GM21390 (cell line): ENCODE measurements at regions not wholly inside any gene's neighbourhood (a gene's known extent, or its start where the extent isn't known, plus 50 kb on each side); places are given as distances from the start of the nearest gene placed in this dataset.
"Not testable (repeated sequence)": the region's sequence is repeated elsewhere in the genome, so short reads cannot be mapped to it uniquely, and the experiment has no call there.

Experiments
- ATAC-seq: cut with Tn5 transposase; IDR thresholded peaks from one replicate; pipeline ENCODE4 v1.9.1; 2021; ENCODE audit not compliant: unreplicated experiment

DNA sequence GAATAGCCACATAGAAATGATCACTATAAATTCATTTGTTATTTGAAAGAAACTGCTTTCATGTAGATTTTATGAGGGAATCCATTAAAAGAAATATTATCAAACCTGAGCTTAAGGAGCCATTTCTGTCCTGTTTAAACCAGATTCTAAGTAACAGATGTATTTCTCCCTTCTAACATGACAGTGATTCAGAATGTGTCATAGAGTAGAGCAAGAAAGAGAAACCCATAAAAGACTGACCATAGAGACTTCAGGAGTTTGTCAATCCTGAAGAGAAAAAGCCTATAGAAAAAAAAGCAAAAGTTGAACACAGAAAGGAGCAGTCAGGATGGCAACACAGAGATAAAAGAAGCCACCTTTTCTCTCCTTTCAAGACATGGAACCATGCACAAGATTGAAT, 390.6 kb downstream of the PRIM2 start:
- not testable (repeated sequence) for ATAC-seq

DNA sequence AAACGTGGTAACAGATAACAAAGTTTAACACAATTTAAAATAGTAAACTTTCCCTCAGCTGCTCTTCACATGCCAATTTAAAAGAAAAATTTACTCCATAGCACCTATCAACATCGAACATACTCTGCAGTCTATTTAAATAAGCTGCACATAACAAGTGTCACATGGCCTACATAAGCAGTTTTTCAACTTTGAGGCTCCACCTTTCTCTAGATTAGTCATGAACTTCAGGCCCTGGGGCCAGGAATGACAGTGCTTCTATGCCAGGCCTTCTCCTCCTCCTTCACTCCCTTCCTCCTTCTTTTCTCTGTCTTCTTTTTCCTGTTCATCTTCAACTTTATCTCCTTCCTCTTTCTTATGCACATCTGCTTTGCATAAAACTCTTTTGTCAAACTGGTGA, 405.1 kb downstream of the PRIM2 start:
- ATAC-seq, result not testable (repeated sequence)

DNA sequence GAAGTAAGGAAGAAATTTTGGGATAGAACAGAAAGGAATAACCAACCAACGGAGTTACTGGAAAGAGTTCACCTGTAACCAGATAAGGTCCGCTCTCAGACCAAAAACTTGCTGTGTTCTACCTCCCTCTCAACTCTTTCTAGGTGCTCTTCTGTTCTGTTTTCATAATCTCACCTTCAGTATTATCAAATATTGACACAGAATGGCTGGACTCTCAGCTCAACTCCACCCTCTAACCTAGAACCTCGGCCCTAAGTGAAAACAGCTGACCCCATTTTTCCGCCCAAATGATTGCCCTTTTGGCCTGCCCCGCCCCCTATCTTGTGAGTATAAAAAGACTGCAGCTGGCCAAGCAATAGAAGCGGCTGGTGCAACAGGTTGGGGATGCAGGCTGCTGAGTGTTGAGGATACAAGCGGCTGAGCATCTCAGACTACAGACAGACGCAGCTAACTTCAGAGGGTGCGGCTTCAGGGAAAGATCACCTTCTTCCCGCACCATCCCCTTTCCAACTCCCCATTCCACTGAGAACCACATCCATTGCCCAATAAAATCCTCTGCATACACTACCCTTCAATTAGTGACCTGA, 406.5 kb downstream of the PRIM2 start:
- ATAC-seq, result not testable (repeated sequence)

DNA sequence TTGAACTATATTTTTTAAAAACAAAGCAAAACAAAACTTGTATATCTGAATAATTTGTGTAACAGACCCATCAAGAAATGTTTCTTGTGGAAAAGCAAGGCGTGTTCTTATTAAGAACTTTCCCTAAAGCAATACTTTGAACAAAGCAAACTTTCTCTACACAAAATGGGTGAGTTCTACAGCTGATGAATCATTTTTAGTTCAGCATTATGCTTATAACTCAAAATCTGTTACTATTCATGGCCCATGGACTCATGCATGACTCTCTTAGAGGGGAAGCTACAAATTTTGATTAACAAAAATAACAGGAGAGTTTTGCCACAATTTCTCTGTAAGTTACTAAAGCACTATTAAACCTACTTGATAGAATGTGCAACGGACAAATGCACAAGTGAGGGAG, 412.0 kb downstream of the PRIM2 start:
- ATAC-seq, result not testable (repeated sequence)

DNA sequence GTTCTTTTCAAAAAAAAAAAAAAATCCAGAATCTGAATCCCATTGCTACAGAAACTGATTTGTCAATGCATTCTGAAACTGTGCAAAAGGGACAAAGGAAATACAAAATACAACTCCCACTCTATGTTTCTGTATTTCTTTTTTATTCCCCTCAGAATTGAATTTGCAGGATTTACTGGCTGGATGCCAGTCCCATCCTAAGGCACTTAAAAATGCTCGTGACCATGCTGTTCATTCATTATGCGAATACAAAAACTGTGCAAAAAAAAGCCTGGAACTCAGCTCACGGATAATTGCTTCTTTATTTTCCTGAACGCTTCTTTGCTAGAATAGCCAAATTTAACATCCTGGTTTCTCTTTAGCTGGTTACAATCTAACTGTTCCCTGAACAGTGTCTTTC, 413.3 kb downstream of the PRIM2 start:
- ATAC-seq, result not testable (repeated sequence)

DNA sequence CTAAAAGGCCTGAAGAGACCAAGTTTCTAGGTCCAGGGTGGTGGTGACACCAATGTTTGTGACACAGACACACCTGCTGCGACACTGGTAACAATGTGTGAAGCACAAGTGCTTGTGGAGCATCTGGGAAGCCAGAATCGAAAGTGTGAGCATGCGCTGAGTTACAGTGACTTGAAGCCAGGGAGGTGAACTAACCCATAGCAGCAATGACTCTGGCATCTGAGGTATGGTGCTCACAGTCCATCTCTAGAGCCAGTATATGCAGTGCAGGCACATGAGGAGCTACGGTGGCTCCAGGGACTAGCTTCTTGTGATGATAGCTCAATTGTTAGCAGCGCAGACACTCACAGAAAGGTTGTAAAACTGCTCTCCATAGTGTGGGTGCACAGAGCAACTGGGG, 430.3 kb downstream of the PRIM2 start:
- not testable (repeated sequence) for ATAC-seq

DNA sequence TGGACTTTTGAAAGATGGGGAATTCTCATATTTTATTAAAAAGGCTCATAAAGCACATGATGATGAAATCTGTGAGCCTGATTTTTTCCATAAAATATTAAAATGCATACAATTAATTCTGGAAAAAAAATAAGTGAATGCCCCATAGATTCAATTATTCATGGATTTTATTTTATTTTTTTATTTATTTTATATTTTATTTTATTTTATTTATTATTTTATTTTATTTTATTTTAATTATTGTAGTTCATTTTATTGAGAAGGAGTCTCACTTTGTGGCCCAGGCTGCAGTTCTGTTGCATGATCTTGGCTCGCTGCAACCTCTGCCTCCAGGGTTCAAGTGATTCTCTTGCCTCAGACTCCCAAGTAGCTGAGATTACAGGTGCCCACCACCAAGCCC, 442.4 kb downstream of the PRIM2 start:
- ATAC-seq, result not testable (repeated sequence)

DNA sequence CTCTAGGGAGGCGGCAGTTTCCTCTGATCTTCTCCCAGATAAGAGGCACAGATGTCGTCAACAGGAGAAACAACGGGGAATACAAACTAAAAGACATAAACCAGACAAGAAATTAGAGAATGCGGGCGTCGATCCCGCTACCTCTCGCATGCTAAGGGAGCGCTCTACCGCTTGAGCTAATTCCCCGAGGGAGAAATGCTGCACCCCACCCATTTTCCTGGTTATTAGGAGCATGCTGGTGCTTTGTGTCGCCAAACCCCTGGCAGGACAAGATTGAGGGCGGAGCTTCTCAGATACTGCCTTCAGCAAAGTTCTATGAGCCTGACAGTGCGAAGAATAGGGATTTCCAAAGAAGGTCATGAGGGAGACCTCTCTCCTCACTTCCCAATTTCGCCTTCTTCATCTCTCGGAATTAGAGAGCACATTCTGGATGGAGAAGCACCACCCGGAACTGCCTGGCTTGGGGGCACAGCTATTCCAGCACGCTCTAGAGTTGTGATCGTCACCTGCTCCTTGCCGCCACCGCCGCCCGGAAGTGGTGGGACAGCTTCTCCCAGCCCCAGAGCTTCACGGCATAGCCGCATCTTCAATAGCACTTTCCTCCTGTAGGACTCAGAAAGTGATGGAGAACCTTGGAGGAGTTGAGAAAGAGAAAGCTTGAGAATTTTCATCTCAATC, 475.4 kb downstream of the PRIM2 start:
- not testable (repeated sequence) for ATAC-seq

DNA sequence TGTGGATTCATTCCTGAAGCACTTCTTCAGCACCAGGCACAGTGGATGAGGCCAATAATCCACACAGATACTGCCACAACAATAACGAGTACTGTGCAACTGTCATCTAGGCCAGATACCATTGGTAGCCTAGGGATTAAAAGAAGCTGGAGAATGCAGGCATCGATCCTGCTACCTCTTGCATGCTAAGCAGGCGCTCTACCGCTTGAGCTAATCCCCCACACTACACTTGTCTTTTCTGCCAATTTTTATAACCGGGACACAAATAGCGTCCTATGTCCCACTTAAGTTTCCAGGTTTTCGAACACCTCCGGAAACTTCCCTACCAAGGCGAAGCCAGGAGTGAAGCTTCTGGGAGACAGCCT, 475.9 kb downstream of the PRIM2 start:
- not testable (repeated sequence) for ATAC-seq

DNA sequence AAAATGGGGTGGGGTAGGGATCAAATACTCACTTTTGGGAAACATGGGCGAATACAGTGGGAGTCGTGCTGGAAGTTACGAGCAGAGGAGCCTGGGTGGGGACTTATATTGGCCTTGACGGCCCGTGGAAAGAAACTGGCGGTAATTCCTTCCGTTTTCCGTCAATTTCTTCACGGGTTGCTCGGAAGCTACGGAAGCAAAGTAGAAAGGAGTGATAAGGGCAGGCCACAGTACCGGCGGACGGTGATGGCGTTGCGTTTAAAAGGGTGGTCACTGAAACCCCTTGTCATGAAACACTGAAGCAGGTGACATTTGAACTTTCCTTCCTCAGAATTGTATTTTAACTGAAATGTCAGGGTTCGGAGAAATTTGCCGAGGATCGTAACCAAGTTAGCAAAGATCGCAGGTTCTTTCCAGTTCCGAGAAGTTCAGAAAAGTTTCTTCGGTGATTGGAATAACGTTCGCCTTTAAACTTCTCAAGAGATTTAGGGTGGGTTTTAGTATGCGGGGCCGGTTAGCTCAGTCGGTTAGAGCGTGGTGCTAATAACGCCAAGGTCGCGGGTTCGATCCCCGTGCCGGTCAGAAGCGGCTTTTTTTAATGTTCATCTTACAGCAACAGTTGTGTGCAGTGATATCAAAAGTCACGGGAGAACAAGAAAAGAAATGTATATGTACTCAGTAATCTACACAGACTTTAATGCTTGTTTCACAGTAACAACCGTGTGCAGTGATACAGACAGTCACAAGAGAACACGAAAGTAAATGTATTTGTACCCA, 482.5 kb downstream of the PRIM2 start:
- ATAC-seq, result not testable (repeated sequence)

DNA sequence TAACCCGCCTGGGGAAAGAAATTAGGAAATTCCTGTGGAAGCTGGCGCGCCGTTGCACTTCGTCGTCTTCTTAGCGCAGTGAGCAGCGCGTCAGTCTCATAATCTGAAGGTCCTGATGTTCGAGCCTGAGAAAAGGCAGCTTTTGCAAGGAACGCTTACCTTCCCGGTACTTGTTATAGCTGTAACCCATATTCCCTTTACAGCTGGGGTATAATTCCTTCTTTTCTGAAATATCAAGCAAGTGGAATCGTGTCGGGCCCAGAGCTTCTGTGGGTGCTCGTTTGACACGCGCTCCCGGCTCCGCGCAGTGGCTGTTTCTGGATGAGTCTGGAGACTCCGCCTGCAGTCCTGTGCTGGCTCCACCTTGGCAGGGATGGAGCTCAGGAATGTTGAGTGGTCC, 491.2 kb downstream of the PRIM2 start:
- not testable (repeated sequence) for ATAC-seq

DNA sequence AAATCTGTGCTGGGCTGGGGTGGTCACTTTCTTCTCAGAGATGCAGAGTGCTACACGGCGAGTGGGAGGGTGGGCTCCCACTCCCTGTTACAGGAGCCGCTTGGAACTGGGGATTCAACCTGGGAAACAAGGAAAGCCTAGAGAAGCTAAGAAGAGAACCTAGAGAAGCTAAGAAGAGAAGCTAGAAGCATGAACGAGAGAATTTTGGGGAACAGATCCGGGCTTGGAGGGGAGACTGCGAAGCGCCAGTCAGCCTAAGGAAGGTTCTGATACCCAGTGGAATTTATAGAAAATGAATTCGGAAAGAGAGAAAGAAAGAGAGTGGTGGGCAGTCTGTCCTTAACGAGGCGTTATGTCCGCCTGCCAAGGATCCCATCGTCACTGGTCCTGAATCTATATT, 492.0 kb downstream of the PRIM2 start:
- ATAC-seq, result not testable (repeated sequence)

DNA sequence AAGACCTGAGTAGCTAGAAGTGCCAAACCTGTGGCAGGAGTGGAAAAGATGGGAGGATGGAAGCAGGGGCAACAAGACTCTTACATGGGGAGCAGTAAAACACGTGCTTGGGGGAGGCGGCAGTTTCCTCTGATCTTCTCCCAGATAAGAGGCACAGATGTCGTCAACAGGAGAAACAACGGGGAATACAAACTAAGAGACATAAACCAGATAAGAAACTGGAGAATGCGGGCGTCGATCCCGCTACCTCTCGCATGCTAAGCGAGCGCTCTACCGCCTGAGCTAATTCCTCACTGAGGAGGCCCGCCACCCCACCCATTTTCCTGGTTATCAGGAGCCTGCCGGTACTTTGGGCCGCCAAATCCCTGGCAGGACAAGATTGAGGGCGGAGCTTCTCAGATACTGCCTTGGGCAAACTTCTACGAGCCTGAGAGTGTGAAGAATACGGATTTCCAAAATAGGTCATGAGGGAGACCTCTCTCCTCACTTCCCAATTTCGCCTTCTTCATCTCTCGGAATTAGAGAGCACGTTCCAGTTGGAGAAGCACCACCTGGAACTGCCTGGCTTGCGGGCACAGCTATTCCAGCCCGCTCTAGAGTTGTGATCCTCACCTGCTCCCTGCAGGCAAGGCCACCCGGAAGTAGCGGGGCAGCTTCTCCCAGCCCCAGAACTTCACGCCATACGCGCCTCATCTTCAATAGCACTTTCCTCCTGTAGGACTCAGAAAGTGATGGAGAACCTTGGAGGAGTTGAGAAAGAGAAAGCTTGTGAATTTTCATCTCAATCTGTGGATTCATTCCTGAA, 496.0 kb downstream of the PRIM2 start:
- not testable (repeated sequence) for ATAC-seq

DNA sequence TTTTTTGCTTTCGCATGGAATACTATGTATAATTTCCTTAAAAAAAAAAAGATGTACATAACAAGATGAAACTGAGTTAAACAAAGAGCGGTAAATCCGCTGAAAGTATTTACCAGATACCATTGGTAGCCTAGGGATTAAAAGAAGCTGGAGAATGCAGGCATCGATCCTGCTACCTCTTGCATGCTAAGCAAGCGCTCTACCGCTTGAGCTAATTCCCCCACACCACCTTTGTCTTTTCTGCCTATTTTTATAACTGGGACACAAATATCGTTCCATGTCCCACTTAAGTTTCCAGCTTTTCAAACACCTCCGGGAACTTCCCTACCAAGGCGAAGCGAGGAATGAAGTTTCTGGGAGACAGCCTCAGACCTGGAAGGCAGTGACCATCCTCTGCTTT, 498.4 kb downstream of the PRIM2 start:
- not testable (repeated sequence) for ATAC-seq

DNA sequence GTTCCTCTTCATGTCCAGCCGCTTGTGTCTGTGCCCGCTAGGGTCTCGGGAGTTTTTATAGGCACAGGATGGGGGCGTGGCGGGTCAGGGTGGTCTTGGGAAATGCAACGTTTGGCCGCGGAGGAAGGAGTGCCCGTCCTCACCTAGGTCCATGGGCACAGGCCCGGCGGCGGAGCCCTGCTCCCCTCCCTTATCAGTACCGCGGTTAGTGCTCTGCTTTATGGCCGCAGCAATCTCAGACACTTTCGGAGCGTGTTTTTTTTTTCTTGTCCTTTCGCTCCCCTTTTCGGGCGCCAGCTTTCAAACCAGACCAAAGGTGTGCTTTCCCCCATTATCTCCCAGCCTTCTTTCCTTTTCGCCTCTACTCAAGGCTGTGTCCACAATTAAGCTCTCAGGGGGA, 503.9 kb downstream of the PRIM2 start:
- ATAC-seq, result not testable (repeated sequence)

DNA sequence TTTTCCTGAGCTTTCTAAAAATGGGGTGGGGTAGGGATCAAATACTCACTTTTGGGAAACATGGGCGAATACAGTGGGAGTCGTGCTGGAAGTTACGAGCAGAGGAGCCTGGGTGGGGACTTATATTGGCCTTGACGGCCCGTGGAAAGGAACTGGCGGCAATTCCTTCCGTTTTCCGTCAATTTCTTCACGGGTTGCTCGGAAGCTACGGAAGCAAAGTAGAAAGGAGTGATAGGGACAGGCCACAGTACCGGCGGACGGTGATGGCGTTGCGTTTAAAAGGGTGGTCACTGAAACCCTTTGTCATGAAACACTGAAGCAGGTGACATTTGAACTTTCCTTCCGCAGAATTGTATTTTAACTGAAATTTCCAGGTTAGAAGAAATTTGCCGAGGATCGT, 505.0 kb downstream of the PRIM2 start:
- ATAC-seq, result not testable (repeated sequence)

DNA sequence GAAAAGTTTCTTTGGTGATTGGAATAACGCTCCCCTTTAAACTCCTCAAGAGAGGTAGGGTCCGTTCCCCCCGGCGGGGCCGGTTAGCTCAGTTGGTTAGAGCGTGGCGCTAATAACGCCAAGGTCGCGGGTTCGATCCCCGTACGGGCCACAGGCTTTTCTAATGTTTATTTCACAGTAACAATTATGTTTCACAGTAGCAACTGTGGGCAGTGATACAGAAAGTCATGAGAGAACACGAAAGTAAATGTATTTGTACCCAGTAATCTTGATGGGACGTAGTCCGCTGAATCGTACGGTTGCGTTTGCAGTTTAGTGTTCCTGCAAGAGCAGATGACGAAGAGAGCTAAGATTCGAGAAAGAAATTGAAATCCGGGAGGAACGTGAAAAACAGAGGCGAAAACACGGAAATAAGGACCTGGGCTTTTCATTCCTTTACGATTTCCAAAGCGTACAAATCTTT, 505.5 kb downstream of the PRIM2 start:
- no peak for ATAC-seq

DNA sequence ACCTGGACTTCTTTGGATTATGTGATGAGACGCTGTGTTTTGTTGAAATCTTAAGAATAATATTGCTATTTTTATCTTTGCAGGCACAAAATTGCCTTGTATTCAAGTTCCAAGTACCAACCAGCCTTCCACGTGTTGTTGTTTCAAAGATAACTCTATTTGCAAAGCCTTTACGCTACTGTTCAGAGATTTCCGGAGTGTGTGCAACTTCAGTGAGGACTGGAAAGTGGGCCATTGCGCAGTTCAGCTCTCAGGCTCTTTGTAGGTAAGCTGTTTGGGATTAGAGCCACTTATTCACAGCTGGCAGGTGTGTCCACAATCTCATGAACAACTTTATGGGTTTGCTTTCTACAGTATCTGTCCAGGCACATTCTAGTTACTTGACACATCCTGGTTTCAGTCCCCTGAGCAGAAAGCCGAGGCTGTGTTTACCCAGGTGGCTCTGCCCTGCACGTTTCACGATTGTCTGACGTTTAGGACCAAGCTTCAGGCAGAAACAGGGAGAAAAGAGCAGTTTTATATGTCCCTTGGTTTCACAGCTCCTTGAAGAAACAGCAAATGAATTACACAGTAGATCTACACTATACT, 520.3 kb downstream of the PRIM2 start:
- not testable (repeated sequence) for ATAC-seq

DNA sequence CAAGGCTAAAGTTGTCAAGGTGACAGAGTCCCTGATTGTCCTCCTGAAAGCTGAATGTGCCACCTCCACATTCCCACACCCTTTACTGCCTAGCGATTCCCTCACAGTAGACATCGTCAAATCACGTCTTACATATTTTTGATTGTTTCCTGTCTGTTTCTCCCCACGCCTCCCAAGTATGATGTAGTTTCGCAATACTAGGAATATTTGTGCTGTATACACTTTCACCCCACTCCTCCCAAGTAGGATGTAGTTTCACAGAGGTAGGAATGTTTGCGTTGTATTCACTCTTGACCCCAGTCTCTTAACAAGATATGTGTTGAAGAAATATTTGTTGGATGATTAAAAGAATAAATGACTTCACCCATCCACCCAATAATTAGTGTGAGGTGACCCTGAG, 524.1 kb downstream of the PRIM2 start:
- not testable (repeated sequence) for ATAC-seq

DNA sequence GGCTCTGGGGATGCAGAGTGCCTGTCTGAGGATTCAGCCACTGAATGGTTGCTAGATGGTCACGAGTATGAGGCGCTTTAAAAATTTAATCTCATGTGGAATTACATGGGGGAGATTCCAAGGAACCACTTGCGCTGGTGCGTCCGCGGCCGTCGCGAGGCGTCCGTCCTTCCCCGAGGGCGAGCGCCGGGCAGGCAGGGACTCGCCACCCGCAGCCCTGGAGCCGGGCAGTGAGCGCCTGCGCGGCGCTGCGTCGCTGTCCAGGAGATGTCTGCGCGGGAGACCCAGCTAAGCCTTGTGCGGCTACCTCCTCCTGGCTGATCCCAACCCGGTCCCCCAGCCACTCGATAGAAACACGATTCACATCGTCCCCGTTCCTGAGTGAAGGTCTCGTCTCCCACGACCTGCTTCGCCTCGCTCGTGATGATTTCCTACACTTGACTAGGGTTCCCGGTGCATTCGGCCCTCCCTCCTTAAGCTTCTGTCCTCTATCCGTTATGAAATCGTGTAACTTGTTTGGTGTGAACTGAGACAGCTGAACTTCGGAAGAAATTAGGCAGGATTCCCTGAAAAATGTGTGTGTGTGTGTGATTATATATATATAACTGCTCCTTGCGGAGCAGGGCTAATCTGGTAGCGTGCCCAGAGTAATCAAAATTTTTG, 536.4 kb downstream of the PRIM2 start:
- ATAC-seq, result not testable (repeated sequence)
